IPS DF 19.7 (cell line): ENCODE measurements at regions not wholly inside any gene's neighbourhood (a gene's known extent, or its start where the extent isn't known, plus 50 kb on each side); places are given as distances from the start of the nearest gene placed in this dataset.

Experiments used
- DNase-seq: peaks from one replicate; pipeline ENCODE4 v3.0.0-alpha.2; 2013; ENCODE audit warnings: low read depth, low spot score

DNA sequence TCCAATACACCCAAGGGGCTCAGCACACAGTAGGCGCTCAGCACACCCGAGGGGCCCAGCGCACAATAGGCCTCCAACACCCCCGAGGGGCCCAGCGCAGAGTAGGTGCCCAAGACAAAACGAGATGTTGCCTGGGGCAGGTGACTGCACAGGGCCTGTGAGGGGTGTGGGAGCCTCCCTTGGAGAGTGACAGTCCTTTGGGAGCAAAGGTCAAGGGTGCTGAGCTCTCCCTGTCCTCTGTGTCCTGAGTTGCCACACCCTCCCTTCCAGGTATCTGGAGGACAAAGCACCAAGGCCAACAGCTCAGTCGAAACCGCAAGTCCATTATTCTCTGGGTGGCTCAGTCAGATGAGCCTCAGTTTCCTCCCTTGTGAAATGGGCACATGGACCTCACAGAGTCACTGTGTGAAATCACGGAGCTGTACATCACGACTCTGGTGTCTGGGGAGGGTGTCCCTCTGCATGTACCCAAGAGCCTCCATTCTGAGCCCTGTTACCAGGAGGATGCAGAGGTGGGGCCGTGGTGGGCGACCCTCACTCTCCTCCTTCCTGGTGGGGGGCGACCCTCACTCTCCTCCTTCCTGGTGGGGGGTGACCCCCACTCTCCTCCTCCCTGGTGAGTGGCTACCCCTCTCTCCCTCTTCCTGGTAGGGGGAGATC, 81.3 kb downstream of the FOXL3 start:
- DNase-seq: no peak

DNA sequence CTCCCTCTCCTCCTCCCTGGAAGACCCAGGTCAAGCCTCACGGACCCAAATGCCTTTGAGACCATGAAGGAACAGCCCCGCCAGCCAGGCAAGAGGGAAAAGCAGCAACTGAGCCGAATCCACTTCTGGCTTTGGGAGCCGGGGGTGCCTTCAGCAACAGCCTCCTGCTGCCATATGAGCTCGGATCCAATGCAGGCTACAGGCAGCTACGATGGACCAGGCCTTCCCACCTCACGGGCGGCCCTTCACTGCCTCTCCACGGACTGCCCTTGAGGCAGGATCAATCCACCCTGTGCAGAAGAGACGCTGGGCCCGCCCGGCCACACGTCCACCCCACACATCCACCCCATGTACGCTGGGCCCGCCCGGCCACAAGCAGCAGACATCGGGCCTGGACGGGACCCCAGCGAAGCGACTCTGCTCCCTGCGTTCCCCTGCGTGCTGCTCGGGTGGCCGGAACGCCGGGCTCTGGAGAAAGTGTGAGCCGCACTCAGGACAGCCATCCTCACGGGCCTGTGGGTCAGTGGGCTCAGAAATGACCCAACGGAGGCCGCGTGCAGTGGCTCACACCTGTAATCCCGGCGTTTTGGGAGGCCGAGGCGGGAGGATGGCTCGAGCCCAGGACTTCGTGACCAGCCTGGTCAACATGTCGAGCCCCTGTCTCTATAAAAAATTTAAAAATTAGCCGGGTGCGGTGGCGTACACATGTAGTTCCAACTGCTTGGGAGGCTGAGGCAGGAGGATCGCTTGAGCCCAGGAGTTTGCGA, 82.0 kb downstream of the FOXL3 start:
- no peak for DNase-seq

DNA sequence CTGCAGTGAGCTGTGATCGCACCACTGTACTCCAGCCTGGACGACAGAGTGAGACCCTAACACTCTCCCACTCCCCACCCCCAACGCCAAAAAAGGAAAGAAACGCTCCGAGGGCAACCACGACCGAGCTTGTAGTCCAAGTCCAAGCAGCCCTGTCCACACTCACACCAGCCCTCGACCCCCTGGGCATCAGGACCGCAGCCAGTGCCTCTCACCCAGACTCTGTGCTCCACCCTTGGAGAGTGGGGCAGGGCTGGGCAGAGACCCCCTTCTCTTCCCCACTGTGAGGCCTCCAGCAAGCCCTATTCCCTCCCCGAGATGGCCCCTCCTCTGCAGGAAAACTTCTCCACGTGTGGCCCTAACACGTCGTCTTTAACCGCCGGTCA, 82.6 kb downstream of the FOXL3 start:
- DNase-seq: no peak

DNA sequence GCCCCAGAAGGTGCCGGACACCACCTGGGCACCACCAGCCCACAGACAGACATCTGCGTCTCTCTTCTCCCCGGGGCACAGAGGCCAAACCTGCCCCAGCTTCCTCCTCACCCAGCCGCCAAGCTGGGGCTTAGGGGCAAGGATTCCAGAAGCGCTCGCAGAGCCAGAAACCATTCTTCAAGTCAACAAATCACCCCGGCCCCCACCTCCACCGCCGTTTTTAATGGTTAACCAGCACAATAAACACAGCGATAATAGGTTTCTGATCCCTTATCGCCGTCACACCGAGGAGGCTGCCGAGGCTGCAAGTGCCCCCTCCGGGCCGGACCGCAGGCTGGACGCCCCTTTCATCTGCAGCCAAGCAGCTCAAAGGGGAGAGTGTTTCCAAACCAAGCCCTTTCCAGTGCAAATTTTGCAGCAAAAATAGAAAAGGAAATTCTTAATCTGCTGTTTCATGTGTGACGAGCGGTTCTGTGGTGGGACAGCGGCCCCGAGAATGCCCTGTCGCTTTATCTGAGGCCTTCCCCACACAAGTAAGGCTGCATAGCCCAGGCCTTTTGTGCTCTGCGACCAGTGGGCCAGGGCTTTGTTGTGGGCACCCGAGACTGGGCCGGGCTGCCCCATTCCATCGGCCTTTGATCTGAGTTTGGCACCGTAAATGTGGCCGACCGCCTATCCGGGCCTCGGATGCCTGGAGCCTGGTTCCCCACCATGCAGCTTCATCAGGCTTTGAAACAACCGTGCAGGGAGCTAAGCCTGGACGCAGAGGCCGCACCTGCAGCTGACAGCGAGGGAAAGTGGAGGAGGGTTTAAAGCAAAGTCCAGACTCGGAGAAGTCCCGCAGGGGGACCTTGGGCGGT, 83.2 kb downstream of the FOXL3 start:
- no peak for DNase-seq

DNA sequence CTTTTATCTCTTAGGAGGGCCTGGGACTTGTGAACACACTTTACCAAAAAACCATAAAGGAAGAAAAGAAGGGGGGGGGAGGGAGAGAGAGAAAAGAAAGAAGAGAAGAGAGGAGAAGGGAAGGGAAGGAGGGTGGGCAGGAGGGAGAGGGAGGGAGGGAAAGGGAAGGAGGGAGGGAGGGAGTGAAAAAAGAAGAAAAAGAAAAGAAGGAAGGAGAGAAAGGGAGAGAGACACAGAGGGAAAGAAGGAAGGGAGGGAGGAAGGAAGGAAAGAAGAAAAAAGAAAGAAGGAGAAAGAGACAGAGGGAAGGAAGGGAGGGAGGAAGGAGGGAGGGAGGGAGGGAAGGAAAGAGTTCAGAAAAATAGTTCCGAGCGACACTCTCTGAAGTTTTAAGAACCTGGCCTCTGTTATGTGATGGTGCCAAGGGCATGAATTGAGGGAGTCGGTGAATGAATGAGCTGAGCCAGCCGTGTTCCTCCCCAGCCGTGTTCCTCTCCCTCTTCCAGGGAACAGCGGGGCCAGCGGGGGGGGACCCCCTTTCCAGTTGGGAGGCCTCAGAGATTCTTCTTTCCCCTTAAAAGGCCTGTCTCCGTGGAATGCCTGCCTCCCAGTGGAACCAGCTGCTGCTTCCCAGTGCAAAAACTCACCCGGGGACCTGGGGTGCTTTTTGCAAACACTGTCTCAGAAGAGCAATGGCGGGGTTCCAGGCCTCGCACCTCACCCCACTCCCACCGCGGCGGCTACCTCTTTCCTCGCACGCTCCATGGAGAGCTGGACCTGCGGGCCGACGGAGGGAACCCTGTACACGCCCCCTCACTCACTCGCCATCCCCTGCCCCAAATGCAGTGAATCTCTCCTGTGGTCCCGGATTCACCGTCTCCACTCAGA, 84.1 kb downstream of the FOXL3 start:
- no peak for DNase-seq

DNA sequence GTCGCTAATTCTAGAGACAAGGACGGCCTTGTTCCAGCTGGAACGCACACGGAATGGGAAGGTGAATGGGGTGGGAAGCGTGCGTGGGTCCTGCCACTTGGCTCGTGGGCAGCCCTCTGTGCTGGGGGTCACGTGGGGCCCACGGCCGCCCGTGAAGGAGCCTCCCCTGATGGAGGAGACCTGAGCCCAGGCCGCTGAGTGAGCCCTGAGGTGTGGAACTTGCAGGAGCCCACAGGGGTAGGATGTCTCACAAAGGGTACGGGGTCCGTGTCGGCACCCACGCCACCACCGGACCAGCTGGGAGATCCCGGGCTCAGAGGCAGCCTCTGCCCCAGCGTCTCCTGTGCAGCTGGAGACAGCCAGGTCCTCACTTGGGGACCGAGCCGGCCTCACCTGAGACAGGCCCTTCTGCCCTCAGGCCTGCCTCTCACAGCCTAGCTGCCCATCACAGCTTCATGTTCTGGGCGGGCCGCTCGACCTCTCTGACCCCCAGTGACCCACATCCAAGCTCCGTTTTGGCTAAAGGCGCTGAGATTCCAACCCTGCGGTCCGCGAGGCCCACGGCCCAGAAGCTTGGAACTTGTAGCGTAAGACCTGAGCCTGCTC, 84.8 kb downstream of the FOXL3 start:
- DNase-seq: no peak

DNA sequence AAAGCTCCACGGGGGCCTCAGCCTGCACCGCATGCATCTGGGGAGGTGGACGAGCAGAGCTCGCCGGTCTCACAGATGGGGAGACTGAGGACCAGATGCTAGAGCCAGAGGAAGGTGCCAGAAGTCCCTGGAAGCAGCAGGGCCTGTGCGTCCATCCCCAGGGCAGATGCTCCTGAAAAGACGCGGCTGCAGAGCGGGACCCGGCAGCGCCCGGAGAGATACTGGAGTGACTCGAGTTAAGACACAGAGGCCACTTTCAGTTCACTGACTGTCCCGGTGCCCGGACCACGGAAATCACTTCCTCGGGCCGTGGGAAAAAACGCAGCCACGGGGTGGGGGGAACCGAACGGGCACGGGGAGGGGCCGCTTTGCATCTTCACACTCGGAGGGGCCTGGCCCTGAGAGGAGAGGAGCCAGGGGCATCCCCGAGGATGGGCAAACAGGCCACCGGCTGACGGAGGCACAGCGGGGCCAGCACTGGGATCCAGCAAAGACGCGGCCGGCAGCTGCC, 85.4 kb downstream of the FOXL3 start:
- no peak for DNase-seq

DNA sequence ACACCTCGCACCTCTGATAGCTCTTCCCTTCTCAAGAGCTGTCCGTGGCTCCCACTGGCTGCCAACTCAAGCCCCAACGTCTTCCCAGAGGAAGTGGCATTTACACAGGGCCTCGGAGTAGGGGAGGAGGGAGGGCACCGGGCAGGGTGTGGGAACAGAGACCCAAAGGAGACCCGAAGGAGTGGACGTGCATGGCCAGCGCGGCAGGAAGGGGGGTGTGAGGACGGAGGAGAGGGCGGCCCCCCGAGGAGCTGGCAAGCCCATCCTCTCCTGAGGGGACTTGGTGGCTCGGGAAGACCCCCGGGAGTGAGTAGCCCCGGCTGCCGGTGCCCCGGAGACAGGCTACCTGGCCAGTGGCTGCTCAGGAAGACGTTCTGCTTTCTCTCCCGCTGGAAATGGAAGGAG, 85.9 kb downstream of the FOXL3 start:
- no peak for DNase-seq

DNA sequence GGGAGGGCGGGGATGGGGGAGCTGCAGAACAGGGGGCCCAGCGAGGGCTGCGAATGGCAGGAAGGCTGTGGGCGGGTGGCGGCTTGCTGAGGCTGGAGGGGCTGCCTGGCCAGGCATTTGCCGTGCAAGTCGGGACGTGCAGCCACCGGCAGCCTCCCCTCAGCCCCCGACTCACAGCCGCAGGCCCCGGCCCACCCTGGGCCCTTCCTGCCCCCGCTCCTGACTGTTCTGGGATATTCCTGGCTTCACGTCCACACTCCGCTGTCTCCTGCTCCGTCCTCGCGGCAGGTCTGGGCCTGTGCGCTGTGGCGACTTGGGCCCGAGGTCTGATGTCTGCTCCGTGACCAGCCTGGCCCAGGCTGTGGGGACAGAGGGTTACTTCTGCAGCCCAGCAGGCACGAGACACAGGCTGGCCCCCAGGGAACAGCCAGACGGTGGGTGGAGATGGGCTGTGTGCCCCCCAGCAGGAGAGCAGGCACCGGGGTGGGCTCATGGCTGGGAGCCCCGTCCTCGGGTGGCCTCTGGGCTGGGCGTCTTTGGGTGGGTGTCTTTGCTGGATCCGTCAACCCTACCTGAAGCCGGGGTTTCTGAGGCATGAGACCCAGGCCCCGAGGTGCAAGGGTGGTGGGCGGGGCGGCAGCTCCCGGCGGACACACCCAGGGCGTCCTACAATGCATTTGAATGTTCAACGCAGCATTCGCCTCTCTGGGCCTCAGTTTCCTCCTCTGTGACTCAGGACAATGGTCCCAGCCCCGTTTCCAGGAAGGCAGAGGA, 86.5 kb downstream of the FOXL3 start:
- no peak for DNase-seq

DNA sequence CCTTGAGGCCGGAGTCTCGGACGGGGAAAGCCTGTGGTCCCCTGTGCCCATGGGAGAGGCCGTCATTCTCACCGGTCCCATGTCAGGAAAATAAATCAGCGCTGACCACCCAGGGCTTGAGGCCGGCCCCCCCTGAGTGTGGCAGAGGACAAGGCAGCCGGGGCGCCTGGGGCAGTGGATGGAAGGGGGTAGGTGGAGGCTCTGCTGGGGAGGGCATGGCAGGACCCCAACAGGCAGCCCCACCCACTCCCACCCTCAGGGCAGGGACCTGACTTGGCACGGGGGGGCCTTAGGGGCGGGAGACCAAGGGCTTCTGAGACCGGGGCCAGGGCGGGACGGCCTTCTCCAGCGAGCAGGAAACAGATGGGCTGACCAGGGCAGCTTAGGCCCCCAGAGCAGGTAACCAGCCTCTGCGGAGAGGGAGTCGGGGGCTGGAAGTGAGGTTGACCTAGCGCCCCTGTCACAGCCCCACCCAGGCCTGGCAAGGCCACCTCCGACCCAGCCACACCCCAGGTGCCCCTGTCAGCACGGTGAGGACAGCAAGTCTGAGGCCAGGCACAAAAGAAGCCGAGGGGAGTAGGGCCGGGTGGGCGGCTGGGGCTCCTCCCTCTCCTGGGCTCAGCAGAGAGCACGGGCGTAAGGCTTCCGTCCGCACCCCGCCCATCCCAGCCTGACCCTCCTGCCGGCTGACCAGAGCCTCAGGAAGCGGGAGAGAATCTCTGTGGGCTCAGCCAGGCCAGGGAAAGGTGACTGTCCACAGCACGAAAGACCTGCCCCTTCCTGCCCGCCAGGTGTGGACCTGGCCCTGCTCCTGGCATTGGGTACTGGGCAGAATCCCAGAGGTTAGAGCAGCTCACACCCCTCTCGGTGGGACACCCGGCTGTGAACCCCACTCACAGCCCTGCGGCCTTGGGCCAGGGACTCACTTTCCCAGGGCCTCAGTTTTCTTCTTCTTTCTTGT, 87.4 kb downstream of the FOXL3 start:
- no peak for DNase-seq

DNA sequence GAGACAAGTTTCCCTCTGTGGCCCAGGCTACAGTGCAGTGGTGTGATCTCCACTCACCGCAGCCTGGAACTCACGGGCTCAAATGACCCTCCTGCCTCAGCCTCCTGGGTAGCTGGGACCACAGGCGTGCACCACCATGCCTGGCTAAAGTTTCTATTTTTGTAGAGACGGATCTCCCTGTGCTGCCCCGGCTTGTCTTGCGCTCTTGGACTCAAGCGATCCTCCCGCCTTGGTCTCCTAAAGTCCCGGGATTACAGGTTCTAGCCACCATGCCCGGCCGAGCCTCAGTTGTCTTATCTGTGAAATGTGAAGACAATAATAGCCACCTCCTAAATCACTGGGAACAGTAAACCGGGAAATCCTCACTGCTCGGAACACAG, 88.1 kb downstream of the FOXL3 start:
- DNase-seq: no peak

DNA sequence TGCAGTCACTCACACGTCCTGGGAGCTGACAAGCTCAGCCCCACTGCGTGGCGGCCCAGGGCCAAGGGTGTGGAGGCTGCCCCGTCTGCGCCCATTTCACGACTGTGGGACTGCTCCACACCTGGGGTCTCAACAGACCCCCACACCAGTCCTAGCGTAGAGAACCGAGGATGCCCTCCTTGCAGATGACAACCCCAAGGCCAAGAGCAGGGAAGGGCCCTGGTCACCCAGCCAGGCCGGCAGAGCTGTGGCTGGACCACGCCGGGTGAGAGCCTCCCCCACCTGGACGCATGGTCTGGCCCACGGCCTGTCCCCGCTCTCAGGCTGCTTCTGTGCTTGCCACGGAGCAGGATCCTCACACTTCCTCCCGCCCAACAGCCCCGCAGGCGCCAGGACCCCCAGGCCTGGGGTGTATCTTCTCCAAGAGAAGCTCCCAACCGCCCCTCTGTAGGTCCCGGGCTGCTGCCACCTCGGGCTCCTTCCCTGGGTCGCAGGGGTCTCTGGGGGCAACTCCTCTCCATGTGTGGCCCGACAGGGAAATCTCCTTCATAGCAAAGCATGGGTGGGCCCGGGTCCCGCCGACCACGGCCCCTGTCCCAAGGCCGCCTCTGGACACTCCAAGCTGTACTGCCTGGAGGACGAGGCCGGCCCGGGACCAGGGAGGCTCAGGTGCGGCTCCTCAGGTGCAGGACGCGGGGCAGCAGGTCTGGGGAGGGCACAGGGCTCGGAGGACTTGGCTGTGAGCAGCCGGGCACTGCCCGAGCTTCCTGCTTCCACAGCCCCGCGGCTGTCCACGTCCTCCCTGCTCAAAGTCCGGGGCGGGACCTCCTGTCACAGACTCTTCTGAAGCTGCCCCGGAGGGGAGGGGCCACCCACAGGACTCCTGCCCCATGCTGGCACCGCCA, 88.8 kb downstream of the FOXL3 start:
- DNase-seq: no peak

DNA sequence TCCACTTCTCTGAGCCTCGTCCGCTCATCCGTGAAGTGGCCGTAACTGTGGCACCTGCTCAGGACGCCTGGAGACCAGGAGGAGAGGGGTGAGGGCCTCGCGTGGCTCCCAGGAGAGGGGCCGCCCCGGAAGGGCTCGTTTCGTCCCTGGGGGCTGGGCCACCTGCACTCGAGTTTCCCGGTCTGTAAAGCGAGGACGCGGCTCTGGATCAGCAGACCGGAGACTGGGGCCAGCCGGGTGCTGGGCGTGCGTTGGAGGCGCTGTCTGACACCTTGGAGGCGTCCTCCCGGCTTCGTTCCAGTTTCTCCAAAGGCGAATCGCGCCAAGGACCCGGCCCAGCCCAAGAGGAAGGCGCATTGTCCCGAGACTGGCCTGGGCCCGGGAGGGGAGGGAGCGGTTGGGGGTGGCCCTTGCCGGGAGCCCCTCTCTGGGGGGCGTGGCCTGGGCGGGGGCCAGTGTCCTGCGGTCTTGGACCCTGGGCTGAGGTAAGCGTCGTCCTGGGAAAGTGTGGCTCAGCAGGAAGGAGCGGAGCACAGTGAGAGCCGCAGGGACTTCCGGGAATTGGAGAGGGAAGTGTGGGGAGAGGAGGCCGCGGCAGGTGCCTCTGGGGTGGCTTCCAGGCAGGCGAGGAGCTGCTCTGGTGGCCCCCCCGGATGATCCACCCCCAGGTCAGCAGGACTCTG, 89.6 kb downstream of the FOXL3 start:
- DNase-seq: no peak

DNA sequence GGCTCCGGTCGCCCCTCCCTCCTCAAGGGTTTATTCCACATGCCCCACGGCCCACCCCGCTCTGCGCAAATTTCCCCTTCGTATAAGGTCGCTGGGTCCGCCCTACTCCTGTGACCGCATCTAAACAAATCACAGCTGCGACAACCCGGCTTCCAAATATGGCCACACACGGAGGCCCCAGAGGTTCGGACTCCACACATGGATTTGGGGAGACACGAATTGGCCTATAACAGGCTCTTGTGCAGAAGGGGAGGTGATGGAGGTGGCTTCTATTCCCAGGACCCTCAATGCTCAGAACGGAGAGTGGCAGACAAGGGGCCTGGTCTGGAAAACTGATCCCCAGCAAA, 90.1 kb downstream of the FOXL3 start:
- no peak for DNase-seq

DNA sequence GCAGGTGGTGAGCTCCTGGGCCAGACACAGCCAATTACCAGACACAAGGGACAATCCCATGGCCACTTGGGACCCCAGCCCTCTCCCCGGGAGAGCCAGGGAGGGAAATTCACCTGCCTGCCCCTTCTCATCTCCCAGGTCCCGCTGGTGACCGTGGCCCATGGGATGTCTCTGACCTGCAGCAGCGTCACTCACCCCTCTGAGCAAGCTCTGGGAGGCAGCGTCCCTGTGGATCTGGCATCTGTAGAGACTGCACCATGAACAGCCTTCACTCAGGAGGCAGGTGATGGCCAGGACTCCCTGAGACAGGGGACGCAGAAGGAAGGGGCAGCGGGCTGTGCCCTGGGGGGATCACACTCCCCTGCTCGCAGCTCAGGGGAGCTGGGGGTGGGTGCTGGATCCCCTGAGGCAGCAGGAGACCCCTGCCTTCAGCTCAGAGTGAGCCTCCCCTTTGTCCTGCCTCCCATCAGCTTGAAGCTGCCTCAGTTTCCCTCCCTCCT, 90.8 kb downstream of the FOXL3 start:
- no peak for DNase-seq

DNA sequence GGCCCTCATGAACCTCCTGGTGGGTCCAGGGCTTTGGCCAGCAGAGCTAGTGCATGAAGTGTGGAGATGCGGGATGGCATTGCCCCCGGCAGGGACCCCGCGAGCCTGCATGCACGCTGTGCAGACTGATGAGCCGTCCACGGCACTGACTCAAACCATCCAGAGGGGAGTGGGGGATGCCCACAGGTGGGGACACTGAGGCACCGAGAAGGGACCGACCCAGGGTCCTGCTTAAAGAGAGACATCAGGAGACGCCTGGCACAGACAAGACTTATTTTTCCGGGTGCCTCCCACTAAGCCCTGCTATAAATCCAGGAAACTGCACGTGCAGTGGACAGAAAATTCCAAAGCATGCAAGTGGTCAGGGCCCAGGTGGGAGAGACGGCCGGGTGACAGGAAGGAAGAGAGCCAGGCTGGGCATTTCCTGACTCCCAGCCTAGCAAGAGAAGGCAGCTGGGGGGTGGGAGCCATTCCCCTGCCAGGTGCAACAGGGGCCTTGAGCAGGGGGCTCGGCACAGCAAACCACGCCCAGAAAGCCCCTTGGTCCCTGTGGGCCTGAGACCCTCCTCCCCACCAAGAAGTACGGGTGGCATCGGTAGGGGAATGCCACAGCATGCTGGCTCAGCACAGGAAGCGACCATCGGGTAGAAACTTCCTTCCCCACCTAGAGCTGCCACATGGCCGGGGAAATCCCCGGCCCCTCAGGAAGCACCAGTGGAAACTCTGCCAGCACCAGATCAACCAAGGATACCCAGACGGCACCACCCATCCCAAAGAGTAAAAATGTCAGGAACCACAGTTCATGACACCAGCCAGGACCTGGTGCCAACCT, 91.5 kb downstream of the FOXL3 start:
- DNase-seq: no peak
